ENCODE measurements at regions not wholly inside any gene's neighbourhood (a gene's known extent, or its start where the extent isn't known, plus 50 kb on each side); places are given as distances from the start of the nearest gene placed in this dataset.

DNA sequence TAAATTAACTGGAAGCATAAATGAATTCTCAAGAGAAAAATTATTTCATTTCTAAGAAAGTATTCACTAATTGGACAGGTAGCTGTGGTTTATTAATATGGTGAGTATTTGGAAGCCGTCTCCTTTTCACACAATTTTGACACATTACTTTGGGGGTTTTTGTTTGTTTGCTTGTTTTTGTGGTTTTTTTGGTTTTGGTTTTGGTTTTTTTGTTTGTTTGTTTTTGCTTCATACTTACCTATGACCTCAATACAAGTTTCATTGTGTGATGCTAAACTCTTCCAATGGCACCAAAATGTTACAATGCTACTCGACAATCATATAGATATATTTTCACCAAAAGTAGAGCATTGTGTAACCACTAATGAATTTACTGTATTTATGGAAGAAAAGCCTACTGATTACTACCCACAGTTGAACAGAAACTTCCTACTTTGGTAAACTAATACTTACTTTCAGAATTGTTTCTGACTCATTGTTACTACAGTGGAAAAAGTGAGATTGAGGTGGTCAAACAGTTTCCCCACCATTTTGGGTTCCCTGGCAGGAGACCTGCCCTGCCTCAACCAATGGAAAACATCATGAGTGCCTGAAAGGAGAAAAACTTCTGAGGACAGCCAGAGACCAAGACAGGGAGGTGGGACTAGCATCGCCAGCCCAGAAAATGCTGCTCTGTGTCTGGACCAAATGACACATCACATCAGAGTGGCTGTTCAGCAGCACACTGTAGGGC is 443.1 kb downstream of the HNRNPD start:
- TF ChIP-seq, protein P1, sequence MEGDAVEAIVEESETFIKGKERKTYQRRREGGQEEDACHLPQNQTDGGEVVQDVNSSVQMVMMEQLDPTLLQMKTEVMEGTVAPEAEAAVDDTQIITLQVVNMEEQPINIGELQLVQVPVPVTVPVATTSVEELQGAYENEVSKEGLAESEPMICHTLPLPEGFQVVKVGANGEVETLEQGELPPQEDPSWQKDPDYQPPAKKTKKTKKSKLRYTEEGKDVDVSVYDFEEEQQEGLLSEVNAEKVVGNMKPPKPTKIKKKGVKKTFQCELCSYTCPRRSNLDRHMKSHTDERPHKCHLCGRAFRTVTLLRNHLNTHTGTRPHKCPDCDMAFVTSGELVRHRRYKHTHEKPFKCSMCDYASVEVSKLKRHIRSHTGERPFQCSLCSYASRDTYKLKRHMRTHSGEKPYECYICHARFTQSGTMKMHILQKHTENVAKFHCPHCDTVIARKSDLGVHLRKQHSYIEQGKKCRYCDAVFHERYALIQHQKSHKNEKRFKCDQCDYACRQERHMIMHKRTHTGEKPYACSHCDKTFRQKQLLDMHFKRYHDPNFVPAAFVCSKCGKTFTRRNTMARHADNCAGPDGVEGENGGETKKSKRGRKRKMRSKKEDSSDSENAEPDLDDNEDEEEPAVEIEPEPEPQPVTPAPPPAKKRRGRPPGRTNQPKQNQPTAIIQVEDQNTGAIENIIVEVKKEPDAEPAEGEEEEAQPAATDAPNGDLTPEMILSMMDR (IDR thresholded peaks at IDR 0.05; ENCODE audit: low read length) = no peak
- no peak for TF ChIP-seq EZH2 (IDR thresholded peaks at IDR 0.05; ENCODE audit: borderline replicate concordance, low read length)

All from OCI-LY1 (cell line).